ENCODE measurements at regions not wholly inside any gene's neighbourhood (a gene's known extent, or its start where the extent isn't known, plus 50 kb on each side); places are given as distances from the start of the nearest gene placed in this dataset.
"Not testable (repeated sequence)": the region's sequence is repeated elsewhere in the genome, so short reads cannot be mapped to it uniquely, and the experiment has no call there.

GRCh38 chr12:25337916-25338315 lies 87.2 kb upstream of the KRAS start:
- no peak for DNase-seq (ENCODE audit: low read depth)

DNA sequence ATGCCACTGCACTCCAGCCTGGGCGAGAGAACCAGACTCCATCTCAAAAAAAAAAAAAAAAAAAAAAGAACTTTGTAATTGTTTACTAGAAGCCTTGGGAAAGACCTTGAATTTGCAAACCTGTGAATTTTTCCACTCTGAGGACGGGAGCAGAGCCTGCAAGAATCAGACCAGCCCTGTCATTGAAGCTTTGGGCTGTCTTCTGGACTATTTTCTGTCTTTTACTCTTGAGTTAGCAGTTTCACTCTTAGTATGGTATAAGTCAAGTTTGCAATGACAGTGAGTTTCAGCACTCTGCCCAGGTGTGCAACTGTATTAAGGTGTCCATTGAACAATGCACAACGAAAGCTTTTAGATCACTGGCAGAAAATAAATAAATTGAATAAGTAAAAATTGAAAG lies 81.4 kb upstream of the KRAS start:
- DNase-seq (ENCODE audit: low read depth) = no peak

DNA sequence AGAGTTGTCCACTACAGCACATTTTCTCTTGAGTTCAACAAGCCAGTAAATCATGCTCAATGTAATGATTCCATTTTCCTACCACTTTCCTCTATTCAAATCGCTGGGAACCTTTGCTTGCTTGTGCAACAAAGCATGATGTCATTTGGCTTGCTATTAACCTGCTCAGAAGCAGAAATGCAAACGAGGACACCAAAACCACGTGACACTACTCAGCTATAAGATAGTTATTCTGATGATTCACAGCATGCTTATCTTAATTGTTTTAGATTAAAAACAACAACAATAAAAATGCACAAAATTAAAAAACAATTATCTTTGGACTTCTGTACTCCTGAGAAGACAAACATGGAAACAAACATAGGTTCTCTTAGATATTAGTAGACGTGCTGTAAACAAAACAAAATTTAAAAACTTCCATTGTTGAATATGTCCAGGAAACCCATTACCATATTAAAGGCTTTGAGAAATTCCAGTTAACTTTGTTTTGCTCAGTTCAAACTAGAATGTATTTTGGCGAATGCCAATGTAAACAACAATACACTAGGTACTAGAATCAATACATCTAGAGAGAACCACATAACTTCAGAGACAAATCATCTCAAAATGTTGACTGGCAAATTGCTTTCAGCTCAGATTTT lies 77.5 kb upstream of the KRAS start:
- peak; percentile 77 for DNase-seq (ENCODE audit: low read depth)

- no peak for DNase-seq (ENCODE audit: low read depth)
Measured at GRCh38 chr12:25327321-25327720, 76.6 kb upstream of the KRAS start.

- no peak for DNase-seq (ENCODE audit: low read depth)
Measured at GRCh38 chr12:25326326-25326725, 75.6 kb upstream of the KRAS start.

DNA sequence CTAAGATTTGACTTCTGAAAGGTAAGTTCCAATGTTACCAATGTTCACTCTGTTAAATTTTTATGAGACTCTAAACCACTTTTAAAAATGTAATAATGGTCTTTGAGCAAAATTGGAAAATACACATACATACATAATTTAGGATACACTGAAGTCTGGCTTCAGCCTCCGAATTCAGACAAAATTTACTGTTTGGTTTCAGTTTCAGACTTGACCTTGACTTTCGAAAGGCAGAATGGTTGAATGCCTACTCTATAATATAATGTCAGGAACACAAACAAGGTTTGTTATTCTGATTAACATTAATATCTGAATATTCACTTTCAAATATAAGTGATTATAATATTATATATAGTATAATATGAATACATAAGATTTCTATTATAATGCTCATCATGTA lies 74.1 kb upstream of the KRAS start:
- no peak for DNase-seq (ENCODE audit: low read depth)

- no peak for DNase-seq (ENCODE audit: low read depth)
Measured at GRCh38 chr12:25323581-25323982, 72.9 kb upstream of the KRAS start.

- DNase-seq (ENCODE audit: low read depth) = peak; percentile 64
Measured at GRCh38 chr12:25322918-25323531, 72.3 kb upstream of the KRAS start.

GRCh38 chr12:25322351-25322750 lies 71.6 kb upstream of the KRAS start:
- no peak for DNase-seq (ENCODE audit: low read depth)

- no peak for DNase-seq (ENCODE audit: low read depth)
Measured at GRCh38 chr12:25321772-25322171, 71.0 kb upstream of the KRAS start.

GRCh38 chr12:25320123-25321006 lies 69.6 kb upstream of the KRAS start:
- DNase-seq (ENCODE audit: low read depth) = no peak

DNA sequence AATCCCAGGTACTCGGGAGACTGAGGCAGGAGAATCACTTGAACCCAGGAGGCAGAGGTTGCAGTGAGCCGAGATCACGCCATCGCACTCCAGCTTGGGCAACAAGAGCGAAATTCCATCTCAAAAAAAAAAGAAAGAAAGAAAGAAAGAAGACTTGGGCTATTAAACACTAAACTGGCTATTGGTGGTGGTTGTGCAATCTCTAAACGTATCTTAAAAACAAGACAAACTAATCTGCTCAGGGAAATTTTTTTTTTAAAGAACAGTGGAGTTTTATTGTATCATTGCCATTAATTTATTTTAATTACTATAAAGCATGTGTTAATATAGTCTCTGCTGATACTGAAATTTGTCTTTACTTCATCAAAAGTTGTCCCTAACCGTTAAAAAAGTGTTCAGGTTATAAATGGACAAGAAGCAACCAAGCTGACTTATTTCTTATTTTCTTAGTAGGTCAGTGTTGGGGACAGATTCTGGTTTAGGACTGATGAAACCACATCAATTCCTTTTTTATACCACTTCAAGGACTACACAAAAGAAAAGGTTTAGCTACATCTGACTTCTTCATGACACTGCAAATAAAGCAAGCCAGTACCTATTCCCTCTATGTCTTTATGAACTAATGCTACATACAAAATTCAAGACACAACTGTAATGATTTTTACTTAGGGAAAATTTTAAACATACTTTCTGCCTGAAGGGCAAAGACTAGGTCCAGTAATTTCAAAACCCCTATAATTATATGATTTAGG lies 68.7 kb upstream of the KRAS start:
- DNase-seq (ENCODE audit: low read depth) = no peak

DNA sequence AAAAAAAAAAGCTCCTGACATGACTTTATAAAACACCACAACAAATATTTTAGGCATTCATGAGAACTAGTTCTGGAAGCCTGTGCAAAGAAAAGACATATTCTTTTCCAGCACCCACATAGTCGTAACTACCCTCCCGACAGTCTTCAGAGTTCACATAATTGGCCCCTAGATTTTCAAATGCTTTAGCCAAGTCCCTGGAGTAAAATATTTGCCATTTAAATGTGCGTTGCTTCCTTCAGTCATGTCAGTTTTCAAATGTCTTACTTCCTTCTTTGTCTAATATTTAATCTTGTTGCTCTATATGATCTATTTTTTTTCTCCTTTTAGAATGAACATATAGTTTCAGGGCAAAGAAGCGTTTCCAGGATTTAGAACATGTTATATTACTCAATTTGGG lies 66.8 kb upstream of the KRAS start:
- no peak for DNase-seq (ENCODE audit: low read depth)

DNA sequence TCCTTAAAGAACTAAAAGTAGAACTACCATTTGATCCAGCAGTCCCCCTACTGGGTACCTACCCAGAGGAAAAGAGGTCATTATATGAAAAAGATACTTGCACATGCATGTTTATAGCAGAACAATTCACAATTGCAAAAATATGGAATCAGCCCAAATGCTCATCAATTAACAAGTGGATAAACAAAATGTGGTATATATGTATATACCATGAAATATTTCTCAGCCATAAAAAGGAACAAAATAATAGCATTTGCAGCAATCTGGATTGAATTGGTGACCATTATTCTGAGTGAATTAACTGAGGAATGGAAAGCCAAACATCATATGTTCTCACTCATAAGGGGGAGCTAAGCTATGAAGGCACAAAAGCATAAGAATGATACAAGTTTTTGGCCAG lies 64.7 kb upstream of the KRAS start:
- no peak for DNase-seq (ENCODE audit: low read depth)

- not testable (repeated sequence) for DNase-seq (ENCODE audit: low read depth)
Measured at GRCh38 chr12:25313266-25313990, 62.7 kb upstream of the KRAS start.

GRCh38 chr12:25311506-25311905 lies 60.8 kb upstream of the KRAS start:
- DNase-seq (ENCODE audit: low read depth) = no peak

DNA sequence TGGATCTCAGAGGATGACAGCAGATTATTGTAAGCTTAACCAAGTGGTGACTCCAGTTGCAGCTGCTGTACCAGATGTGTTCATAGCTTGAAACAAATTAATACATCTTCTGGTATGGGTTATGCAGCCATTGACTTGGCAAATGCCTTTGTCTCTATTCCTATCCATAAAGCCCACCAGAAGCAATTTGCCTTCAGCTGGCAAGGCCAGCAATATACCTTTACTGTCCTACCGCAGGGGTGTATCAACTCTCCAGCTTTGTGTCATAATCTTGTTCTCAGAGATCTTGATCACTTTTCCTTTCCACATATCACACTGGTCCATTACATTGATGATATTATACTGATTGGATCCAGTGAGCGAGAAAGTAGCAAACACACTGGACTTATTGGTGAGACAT lies 59.3 kb upstream of the KRAS start:
- DNase-seq (ENCODE audit: low read depth) = not testable (repeated sequence)

DNA sequence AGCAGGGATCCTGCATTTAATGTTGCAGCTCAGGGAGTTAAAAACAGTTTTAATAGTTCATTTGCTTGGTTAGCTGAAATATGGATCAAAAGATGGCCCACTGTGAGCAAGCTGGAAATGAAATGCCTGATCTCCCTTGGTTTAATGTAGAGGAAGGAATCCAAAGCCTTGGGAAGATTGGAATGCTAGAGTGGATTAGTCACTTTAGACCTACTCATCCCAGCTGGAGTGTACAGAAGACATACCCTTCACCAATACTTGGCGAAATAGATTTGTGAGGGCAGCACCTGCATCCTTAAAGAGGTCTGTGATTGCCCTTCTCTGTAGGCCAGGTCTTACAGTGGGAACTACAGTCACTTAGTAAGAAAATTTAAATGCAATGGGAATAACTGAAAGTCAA lies 58.0 kb upstream of the KRAS start:
- no peak for DNase-seq (ENCODE audit: low read depth)

DNA sequence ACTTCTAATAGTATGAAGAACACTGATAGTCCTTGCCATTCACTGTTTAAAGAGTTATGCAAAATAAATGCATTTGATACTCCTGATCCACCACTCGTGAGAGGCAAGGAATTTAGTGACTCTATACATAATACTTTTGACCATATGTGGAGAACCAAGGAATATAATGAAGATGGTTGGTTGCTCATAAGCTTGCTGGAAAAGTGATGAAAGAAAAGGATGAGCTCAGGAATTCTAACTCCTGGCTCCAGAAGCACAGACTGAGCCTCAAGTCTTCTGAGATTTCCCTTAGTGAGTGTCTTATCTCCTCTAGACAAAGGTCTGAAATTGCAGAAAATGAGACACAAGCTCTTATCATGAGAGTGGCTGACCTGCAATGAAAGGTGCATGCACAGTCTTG lies 57.1 kb upstream of the KRAS start:
- DNase-seq (ENCODE audit: low read depth) = no peak

- DNase-seq (ENCODE audit: low read depth) = peak; percentile 50
Measured at GRCh38 chr12:25301798-25302197, 51.1 kb upstream of the KRAS start.

All from iris pigment epithelial cell (primary cell).